SU-DHL-6 (cell line): ENCODE measurements at regions not wholly inside any gene's neighbourhood (a gene's known extent, or its start where the extent isn't known, plus 50 kb on each side); places are given as distances from the start of the nearest gene placed in this dataset.

Experiments used
- H2AFZ ChIP-seq: fragments of 200-600 bp; sonication (generic); 2 replicates; pipeline ENCODE4 v1.6.1; 2014; ENCODE audit warnings: low read depth, mild to moderate bottlenecking, moderate library complexity, mixed read lengths, antibody characterized with exemption, low read length; ENCODE audit not compliant: severe bottlenecking
- H3F3A ChIP-seq: fragments of 200-600 bp; shearing (Covaris generic); 2 replicates; pipeline ENCODE4 v1.6.0; 2016; ENCODE audit warnings: antibody characterized with exemption, mild to moderate bottlenecking; ENCODE audit not compliant: insufficient read depth
- H3K27ac ChIP-seq: fragments of 200-600 bp; sonication (generic); 2 replicates; pipeline ENCODE4 v1.5.1; 2016; ENCODE audit warnings: low read depth, mild to moderate bottlenecking, low read length, moderate library complexity, mixed read lengths
- H3K27me3 ChIP-seq: fragments of 200-600 bp; sonication (generic), shearing (Covaris generic); 2 replicates; pipeline ENCODE4 v1.6.0; 2014; ENCODE audit warnings: mild to moderate bottlenecking, low read length
- H3K36me3 ChIP-seq: fragments of 200-600 bp; sonication (generic); 2 replicates; pipeline ENCODE4 v1.6.1; 2014; ENCODE audit warnings: mild to moderate bottlenecking, low read length, mixed read lengths
- H3K4me2 ChIP-seq: fragments of 300-600, 200-600 bp; shearing (Covaris generic), sonication (generic); 2 replicates; pipeline ENCODE4 v1.6.0; 2014; ENCODE audit warnings: low read length, low read depth, mild to moderate bottlenecking; ENCODE audit not compliant: poor library complexity, severe bottlenecking
- H3K4me3 ChIP-seq: fragments of 200-600 bp; sonication (generic); 2 replicates; pipeline ENCODE4 v1.5.1; 2014; ENCODE audit warnings: antibody characterized with exemption, low read length, mild to moderate bottlenecking, mixed read lengths; ENCODE audit not compliant: insufficient read depth, poor library complexity, severe bottlenecking
- H3K79me2 ChIP-seq: fragments of 200-600 bp; sonication (generic); 2 replicates; pipeline ENCODE4 v1.6.1; 2014; ENCODE audit warnings: mild to moderate bottlenecking, low read length, moderate library complexity; ENCODE audit not compliant: insufficient read depth
- H3K9ac ChIP-seq: fragments of 200-600 bp; sonication (generic); 2 replicates; pipeline ENCODE4 v1.7.0; 2014; ENCODE audit warnings: mild to moderate bottlenecking, low read length
- H3K9me2 ChIP-seq: fragments of 200-600 bp; sonication (generic); replicated peaks from 2 replicates; pipeline ENCODE4 v1.6.1; 2014; ENCODE audit warnings: low read length; ENCODE audit not compliant: insufficient read depth
- H3K9me3 ChIP-seq: fragments of 200-600 bp; sonication (generic); 2 replicates; pipeline ENCODE4 v1.6.1; 2014; ENCODE audit warnings: low read length, mixed read lengths; ENCODE audit not compliant: insufficient read depth
- H4K20me1 ChIP-seq: fragments of 200-600 bp; sonication (generic); 2 replicates; pipeline ENCODE4 v1.6.1; 2014; ENCODE audit warnings: low read depth, mild to moderate bottlenecking, antibody characterized with exemption, low read length, moderate library complexity, mixed read lengths
- EZH2phosphoT487 ChIP-seq: fragments of 200-600 bp; sonication (generic), shearing (Covaris generic); conservative IDR thresholded peaks from 2 replicates; pipeline ENCODE4 v1.6.1; 2018; ENCODE audit warnings: mild to moderate bottlenecking, antibody characterized with exemption, low read length, moderate library complexity, mixed read lengths
- TF ChIP-seq, protein P1 (sequence below): fragments of 200-600 bp; sonication (generic); IDR thresholded peaks from one replicate; pipeline ENCODE4 v1.5.1; 2017; ENCODE audit warnings: antibody characterized with exemption, mild to moderate bottlenecking, low read length, moderate library complexity; ENCODE audit not compliant: insufficient read depth, poor library complexity, severe bottlenecking

DNA sequence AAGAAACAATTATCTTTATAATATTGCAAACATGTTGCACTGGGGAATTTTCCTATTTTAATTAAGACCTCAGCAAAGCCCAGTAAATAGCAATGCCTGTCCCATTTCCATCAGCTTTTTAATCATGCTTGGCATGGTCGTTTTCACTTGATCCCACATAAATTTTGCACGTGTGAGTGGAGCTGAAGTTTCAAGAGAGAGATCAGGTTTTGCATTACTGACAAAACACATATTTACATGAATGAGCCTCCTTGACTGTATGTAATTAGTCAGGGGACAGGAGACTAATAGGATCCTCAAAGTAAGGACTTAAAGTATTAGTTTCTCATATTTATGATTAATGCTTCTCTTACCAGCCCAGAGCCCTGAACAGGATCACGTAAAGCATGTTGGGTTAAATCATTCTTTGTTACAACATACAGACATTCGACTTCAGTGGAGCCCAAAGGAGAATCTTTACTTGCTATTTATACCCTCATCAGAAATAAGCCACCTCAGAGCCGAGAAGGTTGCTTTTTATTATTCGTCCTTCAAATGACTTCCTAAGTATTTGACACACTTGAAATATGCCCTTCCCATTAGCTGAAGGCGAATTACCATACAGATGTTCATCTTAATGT lies 711.3 kb downstream of the GALR1 start:
- Histone ChIP-seq H3K36me3 (no peaks in the 10 kb centered on the region), H3K9ac (no peak overlapping the region), H3K27me3 (no peaks in the 10 kb centered on the region), H3K79me2 (no peaks in the 10 kb centered on the region), H3K9me2 (no peaks in the 10 kb centered on the region), H3K4me2 (no peak overlapping the region), H3K4me3 (no peak overlapping the region), H2AFZ (no peak overlapping the region), H3F3A (no peaks in the 10 kb centered on the region), H4K20me1 (no peaks in the 10 kb centered on the region), H3K9me3 (peaks cover 9% of the 10 kb centered on the region; the same call in 1 of the 2 replicates), H3K27ac (no peak overlapping the region)
- TF ChIP-seq EZH2phosphoT487 = no peak
- TF ChIP-seq, protein P1, sequence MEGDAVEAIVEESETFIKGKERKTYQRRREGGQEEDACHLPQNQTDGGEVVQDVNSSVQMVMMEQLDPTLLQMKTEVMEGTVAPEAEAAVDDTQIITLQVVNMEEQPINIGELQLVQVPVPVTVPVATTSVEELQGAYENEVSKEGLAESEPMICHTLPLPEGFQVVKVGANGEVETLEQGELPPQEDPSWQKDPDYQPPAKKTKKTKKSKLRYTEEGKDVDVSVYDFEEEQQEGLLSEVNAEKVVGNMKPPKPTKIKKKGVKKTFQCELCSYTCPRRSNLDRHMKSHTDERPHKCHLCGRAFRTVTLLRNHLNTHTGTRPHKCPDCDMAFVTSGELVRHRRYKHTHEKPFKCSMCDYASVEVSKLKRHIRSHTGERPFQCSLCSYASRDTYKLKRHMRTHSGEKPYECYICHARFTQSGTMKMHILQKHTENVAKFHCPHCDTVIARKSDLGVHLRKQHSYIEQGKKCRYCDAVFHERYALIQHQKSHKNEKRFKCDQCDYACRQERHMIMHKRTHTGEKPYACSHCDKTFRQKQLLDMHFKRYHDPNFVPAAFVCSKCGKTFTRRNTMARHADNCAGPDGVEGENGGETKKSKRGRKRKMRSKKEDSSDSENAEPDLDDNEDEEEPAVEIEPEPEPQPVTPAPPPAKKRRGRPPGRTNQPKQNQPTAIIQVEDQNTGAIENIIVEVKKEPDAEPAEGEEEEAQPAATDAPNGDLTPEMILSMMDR = no peak

DNA sequence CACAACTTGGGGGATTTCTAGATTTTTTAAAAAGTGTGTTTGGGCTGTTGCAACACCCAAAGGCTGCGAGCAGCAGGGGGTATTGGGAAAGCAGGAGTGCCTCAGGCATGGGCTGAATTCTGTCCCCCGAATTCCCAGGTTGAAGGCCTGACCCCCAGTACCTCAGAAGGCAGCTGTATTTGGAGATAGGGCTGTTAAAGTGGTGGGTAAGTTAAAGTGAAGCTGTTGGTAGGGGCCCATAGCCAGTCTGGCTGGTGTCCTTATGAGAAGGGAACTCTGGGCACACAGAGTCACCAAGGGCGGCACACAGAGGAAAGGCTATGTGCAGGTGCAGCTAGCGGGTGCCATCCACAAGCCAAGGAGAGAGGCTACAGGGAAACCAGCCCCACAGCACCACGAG lies 717.4 kb downstream of the GALR1 start:
- H3K79me2 ChIP-seq = no peaks in the 10 kb centered on the region
- H3F3A ChIP-seq = no peaks in the 10 kb centered on the region
- no peaks in the 10 kb centered on the region for H3K27me3 ChIP-seq
- H3K27ac ChIP-seq = no peak overlapping the region
- H3K36me3 ChIP-seq = no peaks in the 10 kb centered on the region
- no peak overlapping the region for H3K4me3 ChIP-seq
- H4K20me1 ChIP-seq = no peaks in the 10 kb centered on the region
- no peaks in the 10 kb centered on the region for H3K9me3 ChIP-seq
- H3K9ac ChIP-seq = no peak overlapping the region
- H2AFZ ChIP-seq = no peak overlapping the region
- TF ChIP-seq, protein P1 = no peak
- no peak for TF ChIP-seq EZH2phosphoT487
- no peaks in the 10 kb centered on the region for H3K9me2 ChIP-seq
- H3K4me2 ChIP-seq = no peak overlapping the region

DNA sequence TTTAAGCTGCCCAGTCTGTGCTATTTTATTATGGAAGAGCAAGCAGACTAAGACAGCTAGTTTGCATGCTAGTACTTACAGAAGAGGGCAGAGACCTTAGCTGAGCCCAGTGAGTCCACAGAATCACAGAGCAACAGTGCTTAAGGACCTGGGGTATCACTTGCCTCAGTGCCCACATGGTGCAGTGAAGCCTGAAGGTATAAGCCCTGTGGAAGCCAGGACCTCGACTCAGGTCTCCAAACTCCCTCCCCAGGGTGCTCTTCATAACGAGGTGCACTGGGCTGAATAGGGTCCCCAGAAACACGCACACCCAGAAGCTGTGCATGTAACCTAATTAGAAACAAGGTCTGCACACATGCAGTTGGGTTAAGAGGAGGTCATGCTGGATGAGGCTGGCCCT lies 718.1 kb downstream of the GALR1 start:
- H3K27ac ChIP-seq = no peak overlapping the region
- H3K9ac ChIP-seq = no peak overlapping the region
- no peaks in the 10 kb centered on the region for H3K79me2 ChIP-seq
- TF ChIP-seq, protein P1 = no peak
- TF ChIP-seq EZH2phosphoT487 = no peak
- no peaks in the 10 kb centered on the region for H3K9me2 ChIP-seq
- no peaks in the 10 kb centered on the region for H4K20me1 ChIP-seq
- no peaks in the 10 kb centered on the region for H3F3A ChIP-seq
- no peaks in the 10 kb centered on the region for H3K36me3 ChIP-seq
- no peak overlapping the region for H3K4me3 ChIP-seq
- H3K4me2 ChIP-seq = no peak overlapping the region
- no peaks in the 10 kb centered on the region for H3K27me3 ChIP-seq
- no peaks in the 10 kb centered on the region for H3K9me3 ChIP-seq
- H2AFZ ChIP-seq = no peak overlapping the region
